Right atrium auricular region (tissue), 2 donors: ENCODE measurements at regions not wholly inside any gene's neighbourhood (a gene's known extent, or its start where the extent isn't known, plus 50 kb on each side); places are given as distances from the start of the nearest gene placed in this dataset.

ENCODE experiments used
- DNase-seq: peaks from one replicate; pipeline ENCODE4 v3.0.0-alpha.2; 2019; ENCODE audit warnings: low spot score
- H3K27ac ChIP-seq, 2 donors: fragments of 200-600 bp; sonication (generic); 1 replicate in 1 of 2; 2 replicates in 1 of 2; pipeline ENCODE4 v1.5.1; 2016 to 2019
- H3K27me3 ChIP-seq, 2 donors: fragments of 200-600 bp; sonication (generic); one replicate each; pipeline versions ENCODE4 v1.5.1 to v1.6.0; 2017 to 2019
- H3K36me3 ChIP-seq: fragments of 200-600 bp; sonication (generic); one replicate; pipeline ENCODE4 v1.5.1; 2016
- H3K4me1 ChIP-seq, 2 donors: fragments of 200-600 bp; sonication (generic); one replicate each; pipeline versions ENCODE4 v1.5.1 to v1.6.0; 2017 to 2019
- H3K4me3 ChIP-seq, 2 donors: fragments of 200-600 bp; sonication (generic); 1 replicate in 1 of 2; 2 replicates in 1 of 2; pipeline ENCODE4 v1.5.1; 2017 to 2019; ENCODE audit warnings: mild to moderate bottlenecking in 1 of 2, moderate library complexity in 1 of 2
- H3K9me3 ChIP-seq, 2 donors: fragments of 200-600 bp; sonication (generic); one replicate each; pipeline ENCODE4 v1.5.1; 2019
- CTCF ChIP-seq, 2 donors: fragments of 200-600 bp; sonication (generic); IDR thresholded peaks; one replicate each; pipeline ENCODE4 v1.5.1; 2019; ENCODE audit warnings: antibody characterized with exemption in 2 of 2

- Histone ChIP-seq H3K27ac (no peak overlapping the region), H3K4me1 (no peaks in the 10 kb centered on the region)
- no peak for DNase-seq
These were observed 1398.3 kb downstream of the DSC3 start for GRCh38 chr18:29644276-29644675.

GRCh38 chr18:29629493-29630036, 1413.0 kb downstream of the DSC3 start:
- Histone ChIP-seq H3K4me1 (no peaks in the 10 kb centered on the region), H3K4me3 (no peak overlapping the region), H3K27ac (no peak overlapping the region), H3K27me3 (no peaks in the 10 kb centered on the region), H3K9me3 (no peaks in the 10 kb centered on the region), H3K36me3 (no peaks in the 10 kb centered on the region)
- TF ChIP-seq CTCF (IDR thresholded peaks at IDR 0.05): no peak
- DNase-seq: no peak

More at GRCh38 chr18:29644276-29644675, 1398.3 kb downstream of the DSC3 start:
- H3K27me3 ChIP-seq: no peaks in the 10 kb centered on the region
- no peak overlapping the region for H3K4me3 ChIP-seq
- H3K36me3 ChIP-seq: no peaks in the 10 kb centered on the region
- H3K9me3 ChIP-seq: no peaks in the 10 kb centered on the region
- TF ChIP-seq CTCF (IDR thresholded peaks at IDR 0.05): no peak

GRCh38 chr18:29626094-29626493, 1416.4 kb downstream of the DSC3 start:
- Histone ChIP-seq H3K4me1 (no peaks in the 10 kb centered on the region), H3K27ac (no peak overlapping the region), H3K36me3 (no peaks in the 10 kb centered on the region), H3K27me3 (no peaks in the 10 kb centered on the region), H3K4me3 (no peak overlapping the region), H3K9me3 (no peaks in the 10 kb centered on the region)
- DNase-seq: no peak
- TF ChIP-seq CTCF (IDR thresholded peaks at IDR 0.05): no peak

GRCh38 chr18:29616867-29617266, 1425.7 kb downstream of the DSC3 start:
- Histone ChIP-seq H3K27ac (no peak overlapping the region), H3K4me3 (no peak overlapping the region), H3K9me3 (no peaks in the 10 kb centered on the region), H3K27me3 (no peaks in the 10 kb centered on the region), H3K4me1 (no peaks in the 10 kb centered on the region), H3K36me3 (no peaks in the 10 kb centered on the region)
- peak in 1 of 2 donors; percentile 39 for TF ChIP-seq CTCF (IDR thresholded peaks at IDR 0.05)
- DNase-seq: no peak

- DNase-seq: no peak
- Histone ChIP-seq H3K4me3 (no peak overlapping the region), H3K4me1 (no peaks in the 10 kb centered on the region), H3K27me3 (no peaks in the 10 kb centered on the region), H3K36me3 (no peaks in the 10 kb centered on the region), H3K27ac (no peak overlapping the region), H3K9me3 (peaks cover 0 to 5% of the 10 kb centered on the region in 2 donors)
- no peak for TF ChIP-seq CTCF (IDR thresholded peaks at IDR 0.05)
These were observed 1432.1 kb upstream of the CDH2 start for GRCh38 chr18:29608982-29609381.

GRCh38 chr18:29605365-29605764, 1428.4 kb upstream of the CDH2 start:
- Histone ChIP-seq H3K36me3 (no peaks in the 10 kb centered on the region), H3K27me3 (no peaks in the 10 kb centered on the region), H3K4me3 (no peak overlapping the region), H3K9me3 (peaks cover 0 to 5% of the 10 kb centered on the region in 2 donors), H3K27ac (no peak overlapping the region), H3K4me1 (no peaks in the 10 kb centered on the region)
- DNase-seq: no peak
- no peak for TF ChIP-seq CTCF (IDR thresholded peaks at IDR 0.05)
